Esophagus muscularis mucosa (tissue), 3 donors: ENCODE measurements at regions not wholly inside any gene's neighbourhood (a gene's known extent, or its start where the extent isn't known, plus 50 kb on each side); places are given as distances from the start of the nearest gene placed in this dataset.

Experiments used
- CTCF ChIP-seq, 3 experiments: fragments of 200-600 bp in 2 of 3; fragments of 450-650 bp in 1 of 3; sonication (generic) in 2 of 3; IDR thresholded peaks; one replicate each; pipeline ENCODE4 v1.5.1; 2017 to 2019; ENCODE audit warnings: antibody characterized with exemption in 3 of 3, mild to moderate bottlenecking in 2 of 3, moderate library complexity in 1 of 3
- POLR2A ChIP-seq: fragments of 450-650 bp; IDR thresholded peaks from one replicate; pipeline ENCODE4 v1.6.1; 2017; ENCODE audit warnings: antibody characterized with exemption, moderate library complexity, mild to moderate bottlenecking, low read depth

- TF ChIP-seq CTCF (IDR thresholded peaks at IDR 0.05) (no peak), POLR2A (no peak)
These were observed 108.2 kb upstream of the GALNT5 start for GRCh38 chr2:157149270-157149669.
